ENCODE measurements at regions not wholly inside any gene's neighbourhood (a gene's known extent, or its start where the extent isn't known, plus 50 kb on each side); places are given as distances from the start of the nearest gene placed in this dataset.

DNA sequence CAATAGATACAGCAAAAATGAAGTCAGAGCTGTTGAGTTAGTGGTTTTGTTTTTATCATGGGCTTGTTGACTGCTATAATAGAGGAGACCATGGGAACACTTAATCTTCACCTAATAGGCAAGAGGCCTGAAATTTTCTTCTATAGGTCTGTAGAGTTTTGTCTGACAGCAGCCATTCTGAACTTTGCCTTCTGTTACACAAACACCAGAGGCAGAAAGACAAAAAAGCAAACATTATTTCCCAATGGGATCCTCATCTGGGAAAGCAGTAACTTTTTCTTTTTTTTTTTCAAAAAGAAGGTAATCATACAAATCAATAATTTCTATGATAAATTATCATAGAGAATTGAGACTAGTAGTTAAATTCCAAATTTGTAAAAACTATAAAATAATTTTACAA lies 494.1 kb downstream of the TOX3 start:
- TF ChIP-seq, protein P1, sequence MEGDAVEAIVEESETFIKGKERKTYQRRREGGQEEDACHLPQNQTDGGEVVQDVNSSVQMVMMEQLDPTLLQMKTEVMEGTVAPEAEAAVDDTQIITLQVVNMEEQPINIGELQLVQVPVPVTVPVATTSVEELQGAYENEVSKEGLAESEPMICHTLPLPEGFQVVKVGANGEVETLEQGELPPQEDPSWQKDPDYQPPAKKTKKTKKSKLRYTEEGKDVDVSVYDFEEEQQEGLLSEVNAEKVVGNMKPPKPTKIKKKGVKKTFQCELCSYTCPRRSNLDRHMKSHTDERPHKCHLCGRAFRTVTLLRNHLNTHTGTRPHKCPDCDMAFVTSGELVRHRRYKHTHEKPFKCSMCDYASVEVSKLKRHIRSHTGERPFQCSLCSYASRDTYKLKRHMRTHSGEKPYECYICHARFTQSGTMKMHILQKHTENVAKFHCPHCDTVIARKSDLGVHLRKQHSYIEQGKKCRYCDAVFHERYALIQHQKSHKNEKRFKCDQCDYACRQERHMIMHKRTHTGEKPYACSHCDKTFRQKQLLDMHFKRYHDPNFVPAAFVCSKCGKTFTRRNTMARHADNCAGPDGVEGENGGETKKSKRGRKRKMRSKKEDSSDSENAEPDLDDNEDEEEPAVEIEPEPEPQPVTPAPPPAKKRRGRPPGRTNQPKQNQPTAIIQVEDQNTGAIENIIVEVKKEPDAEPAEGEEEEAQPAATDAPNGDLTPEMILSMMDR (IDR thresholded peaks at IDR 0.05): no peak
- no peak for TF ChIP-seq POLR2A (IDR thresholded peaks at IDR 0.05; ENCODE audit: low read depth)
